Spleen (tissue), 11 donors: ENCODE measurements at regions not wholly inside any gene's neighbourhood (a gene's known extent, or its start where the extent isn't known, plus 50 kb on each side); places are given as distances from the start of the nearest gene placed in this dataset.

Experiments used
- DNase-seq: peaks from one replicate; pipeline ENCODE4 v3.0.0-alpha.2; 2020
- H3K27ac ChIP-seq, 8 donors: fragments of 200-600 bp; sonication (generic) in 7 of 8; 1 replicate in 4 of 8; 2 replicates in 4 of 8; pipeline versions ENCODE4 v1.5.0 to v1.8.0; 2016 to 2021; ENCODE audit warnings: inconsistent platforms in 4 of 8, mild to moderate bottlenecking in 4 of 8, moderate library complexity in 1 of 8
- H3K27me3 ChIP-seq, 7 donors: fragments of 200-600 bp; sonication (generic) in 6 of 7; replicated peaks in 1 of 7; 1 replicate in 4 of 7; 2 replicates in 3 of 7; pipeline versions ENCODE4 v1.5.0 to v1.8.0; 2016 to 2021; ENCODE audit warnings: inconsistent platforms in 3 of 7, mild to moderate bottlenecking in 1 of 7
- H3K36me3 ChIP-seq, 6 donors: fragments of 200-600 bp; sonication (generic) in 5 of 6; 1 replicate in 4 of 6; 2 replicates in 2 of 6; pipeline versions ENCODE4 v1.5.0 to v1.8.0; 2016 to 2021; ENCODE audit warnings: inconsistent platforms in 2 of 6
- H3K4me1 ChIP-seq, 6 donors: fragments of 200-600 bp; sonication (generic) in 5 of 6; 1 replicate in 3 of 6; 2 replicates in 3 of 6; pipeline versions ENCODE4 v1.5.0 to v1.8.0; 2016 to 2021; ENCODE audit warnings: inconsistent platforms in 3 of 6
- H3K4me3 ChIP-seq, 8 donors: fragments of 200-600 bp; sonication (generic) in 7 of 8; 1 replicate in 4 of 8; 2 replicates in 4 of 8; pipeline versions ENCODE4 v1.5.0 to v1.8.0; 2016 to 2021; ENCODE audit warnings: inconsistent platforms in 4 of 8, mild to moderate bottlenecking in 4 of 8, moderate library complexity in 2 of 8
- H3K9me3 ChIP-seq, 8 donors: fragments of 200-600 bp; sonication (generic) in 7 of 8; 1 replicate in 4 of 8; 2 replicates in 4 of 8; pipeline versions ENCODE4 v1.5.0 to v1.8.0; 2016 to 2021; ENCODE audit warnings: inconsistent platforms in 4 of 8
- POLR2A ChIP-seq, 3 donors: fragments of 450-650 bp; IDR thresholded peaks; one replicate each; pipeline ENCODE4 v1.5.1; 2017; ENCODE audit warnings: antibody characterized with exemption in 3 of 3, mild to moderate bottlenecking in 1 of 3
- POLR2AphosphoS5 ChIP-seq, 3 donors: sonication (generic); formaldehyde crosslinking; IDR thresholded peaks; one replicate each; pipeline ENCODE4 v1.5.1; 2017; ENCODE audit warnings: antibody characterized with exemption in 3 of 3
- WGBS, 5 donors: extraction: QIAGEN DNeasy Blood & Tissue Kit in 3 of 5; methylation state at CpG; one replicate each; pipeline versions ENCODE4 v1.1.5 to v1.1.7; 2013 to 2018; 5-methylcytosine and 5-hydroxymethylcytosine counted together
- intact Hi-C: fragments of 100-400 bp; cut with DNase I; formaldehyde crosslinking; loops from one replicate; pipeline ENCODE4 v1.15.0; 2023; ENCODE audit warnings: low total_unique reads
- TF ChIP-seq, protein P1 (sequence below), 11 experiments: fragments of 200-600 bp in 7 of 11; fragments of 450-650 bp in 4 of 11; sonication (generic) in 4 of 11; IDR thresholded peaks in 8 of 11; conservative IDR thresholded peaks in 3 of 11; 1 replicate in 7 of 11; 2 replicates in 4 of 11; pipeline versions ENCODE4 v1.4.0 to v1.8.0; 2016 to 2021; ENCODE audit warnings: antibody characterized with exemption in 11 of 11, inconsistent platforms in 4 of 11, mild to moderate bottlenecking in 1 of 11
- donor health status: healthy with polysubstance abuse.
- donor health status: DM: no; HTN: no; CAD: no; lungs with moderate emphysema.
- donor health status: DM: no; HTN: no; CAD: no.
- donor health status: Bipolar disorder and iron deficiency.
- donor health status: healthy.
- donor health status: DM: no; HTN: no; CAD: no.
- donor health status: DM: yes; HTN: yes; CAD: no.

DNA sequence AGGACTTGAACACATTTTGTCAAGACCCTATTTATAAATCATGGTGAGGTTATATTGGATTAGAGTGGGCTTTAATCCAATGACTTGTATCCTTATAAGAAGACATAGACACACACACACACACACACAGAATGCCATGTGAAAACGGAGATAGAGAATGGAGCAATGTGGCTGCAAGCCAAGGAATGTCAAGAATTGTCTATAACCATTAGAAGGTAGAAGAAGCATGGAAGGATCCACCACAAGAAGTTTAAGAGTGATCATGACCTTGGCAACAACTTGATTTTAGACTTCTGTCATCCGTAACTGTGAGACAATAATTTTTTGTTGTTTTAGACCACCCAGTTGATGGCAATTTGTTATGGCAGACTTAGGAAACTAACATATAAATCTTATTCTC lies 514.2 kb downstream of the TFEC start:
- no peaks in the 10 kb centered on the region for H3K27me3 ChIP-seq
- TF ChIP-seq, protein P1, sequence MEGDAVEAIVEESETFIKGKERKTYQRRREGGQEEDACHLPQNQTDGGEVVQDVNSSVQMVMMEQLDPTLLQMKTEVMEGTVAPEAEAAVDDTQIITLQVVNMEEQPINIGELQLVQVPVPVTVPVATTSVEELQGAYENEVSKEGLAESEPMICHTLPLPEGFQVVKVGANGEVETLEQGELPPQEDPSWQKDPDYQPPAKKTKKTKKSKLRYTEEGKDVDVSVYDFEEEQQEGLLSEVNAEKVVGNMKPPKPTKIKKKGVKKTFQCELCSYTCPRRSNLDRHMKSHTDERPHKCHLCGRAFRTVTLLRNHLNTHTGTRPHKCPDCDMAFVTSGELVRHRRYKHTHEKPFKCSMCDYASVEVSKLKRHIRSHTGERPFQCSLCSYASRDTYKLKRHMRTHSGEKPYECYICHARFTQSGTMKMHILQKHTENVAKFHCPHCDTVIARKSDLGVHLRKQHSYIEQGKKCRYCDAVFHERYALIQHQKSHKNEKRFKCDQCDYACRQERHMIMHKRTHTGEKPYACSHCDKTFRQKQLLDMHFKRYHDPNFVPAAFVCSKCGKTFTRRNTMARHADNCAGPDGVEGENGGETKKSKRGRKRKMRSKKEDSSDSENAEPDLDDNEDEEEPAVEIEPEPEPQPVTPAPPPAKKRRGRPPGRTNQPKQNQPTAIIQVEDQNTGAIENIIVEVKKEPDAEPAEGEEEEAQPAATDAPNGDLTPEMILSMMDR (IDR thresholded peaks at IDR 0.05 in 8 of 11, conservative IDR thresholded peaks at IDR 0.05 in 3 of 11): no peak
- TF ChIP-seq POLR2A (IDR thresholded peaks at IDR 0.05) (no peak), POLR2AphosphoS5 (IDR thresholded peaks at IDR 0.05) (no peak)
- no peak for DNase-seq
- no peaks in the 10 kb centered on the region for H3K36me3 ChIP-seq
- H3K9me3 ChIP-seq: peaks cover 0 to under 1% (median 0%) of the 10 kb centered on the region in 8 donors
- no peak overlapping the region for H3K4me3 ChIP-seq
- no peaks in the 10 kb centered on the region for H3K4me1 ChIP-seq
- intact Hi-C loops: no loop called here
- 55 to 74% (median 68%) methylated on average over 2 of the region's 2 CpGs for WGBS, 5 donors
- H3K27ac ChIP-seq: no peak overlapping the region

- intact Hi-C loops: no loop called here
- Histone ChIP-seq H3K27ac (no peak overlapping the region), H3K36me3 (no peaks in the 10 kb centered on the region), H3K27me3 (no peaks in the 10 kb centered on the region), H3K4me1 (no peaks in the 10 kb centered on the region), H3K9me3 (no peaks in the 10 kb centered on the region), H3K4me3 (no peak overlapping the region)
- 91 to 96% (median 93%) methylated on average over 3 of the region's 3 CpGs for WGBS, 5 donors
- DNase-seq: no peak
- TF ChIP-seq, protein P1 (IDR thresholded peaks at IDR 0.05 in 8 of 11, conservative IDR thresholded peaks at IDR 0.05 in 3 of 11): no peak
Observed at GRCh38 chr7:115511330-115511729, 519.2 kb downstream of the TFEC start.

- intact Hi-C loops: no loop called here
- DNase-seq: no peak
- TF ChIP-seq POLR2AphosphoS5 (IDR thresholded peaks at IDR 0.05) (no peak), POLR2A (IDR thresholded peaks at IDR 0.05) (no peak)
- TF ChIP-seq, protein P1 (IDR thresholded peaks at IDR 0.05 in 8 of 11, conservative IDR thresholded peaks at IDR 0.05 in 3 of 11): no peak
- Histone ChIP-seq H3K4me1 (no peaks in the 10 kb centered on the region), H3K27ac (no peak overlapping the region), H3K4me3 (no peak overlapping the region), H3K9me3 (no peaks in the 10 kb centered on the region), H3K27me3 (no peaks in the 10 kb centered on the region), H3K36me3 (no peaks in the 10 kb centered on the region)
Observed at GRCh38 chr7:115505136-115505535, 525.4 kb downstream of the TFEC start.

DNA sequence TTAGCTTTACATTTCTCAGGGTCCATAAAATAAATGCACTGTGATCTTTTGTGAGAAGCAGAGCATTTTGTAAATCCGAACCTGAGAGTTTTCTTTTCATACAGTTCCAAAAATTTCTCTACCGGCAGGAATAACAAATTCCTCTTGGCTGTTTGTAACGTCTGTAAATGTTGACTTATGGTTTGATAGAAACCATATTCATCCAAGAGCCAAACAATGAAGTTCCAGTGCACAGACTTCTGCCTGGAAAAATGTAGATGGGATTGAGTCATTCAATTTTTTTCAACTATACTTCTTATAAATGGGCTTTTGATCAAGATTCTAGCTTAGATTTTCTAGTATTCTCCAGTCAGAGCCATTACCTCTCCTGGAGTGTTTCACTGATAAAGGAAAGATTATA lies 530.6 kb downstream of the TFEC start:
- Histone ChIP-seq H3K4me1 (no peaks in the 10 kb centered on the region), H3K27ac (no peak overlapping the region), H3K36me3 (no peaks in the 10 kb centered on the region), H3K4me3 (no peak overlapping the region), H3K9me3 (no peaks in the 10 kb centered on the region), H3K27me3 (peaks cover 0 to 4% (median 0%) of the 10 kb centered on the region in 7 donors)
- intact Hi-C loops: no loop called here
- TF ChIP-seq, protein P1 (IDR thresholded peaks at IDR 0.05 in 8 of 11, conservative IDR thresholded peaks at IDR 0.05 in 3 of 11): no peak
- TF ChIP-seq POLR2AphosphoS5 (IDR thresholded peaks at IDR 0.05) (no peak), POLR2A (IDR thresholded peaks at IDR 0.05) (no peak)
- DNase-seq: no peak
- WGBS, 5 donors: 74 to 87% (median 82%) methylated on average over 3 of the region's 3 CpGs
